Mesodermal cell (in vitro differentiated cells): ENCODE measurements at regions not wholly inside any gene's neighbourhood (a gene's known extent, or its start where the extent isn't known, plus 50 kb on each side); places are given as distances from the start of the nearest gene placed in this dataset.
"Not testable (repeated sequence)": the region's sequence is repeated elsewhere in the genome, so short reads cannot be mapped to it uniquely, and the experiment has no call there.

ENCODE experiments used
- H3K27ac ChIP-seq: 2 replicates; pipeline ENCODE4 v1.7.0; 2013; ENCODE audit warnings: mild to moderate bottlenecking, low read depth, low read length, moderate library complexity; ENCODE audit not compliant: severe bottlenecking
- H3K36me3 ChIP-seq: 2 replicates; pipeline ENCODE4 v1.7.1; 2013; ENCODE audit warnings: mild to moderate bottlenecking, low read length, moderate library complexity; ENCODE audit not compliant: control insufficient read depth, insufficient read depth
- H3K4me1 ChIP-seq: one replicate; pipeline ENCODE4 v1.7.1; 2013; ENCODE audit warnings: mild to moderate bottlenecking, low read length; ENCODE audit not compliant: insufficient read depth, control insufficient read depth, poor library complexity, severe bottlenecking
- H3K4me3 ChIP-seq: 2 replicates; pipeline ENCODE4 v1.7.0; 2013; ENCODE audit warnings: low read length, control low read depth, mild to moderate bottlenecking; ENCODE audit not compliant: insufficient read depth, poor library complexity, severe bottlenecking; ENCODE audit errors: extremely low read depth
- H3K9me3 ChIP-seq: 2 replicates; pipeline ENCODE4 v1.7.1; 2013; ENCODE audit warnings: mild to moderate bottlenecking, low read length, moderate library complexity; ENCODE audit not compliant: control insufficient read depth
- WGBS, 2 experiments: methylation state at CpG; one replicate each; pipeline ENCODE4 v1.1.5; 2013; ENCODE audit warnings: missing lambda C conversion rate in 2 of 2; ENCODE audit not compliant: insufficient coverage in 2 of 2; 5-methylcytosine and 5-hydroxymethylcytosine counted together

GRCh38 chr6:74181471-74181870, 485.5 kb downstream of the CD109 start:
- no peaks in the 10 kb centered on the region for H3K36me3 ChIP-seq
- H3K4me1 ChIP-seq = no peaks in the 10 kb centered on the region
- H3K9me3 ChIP-seq = no peaks in the 10 kb centered on the region
- no peak overlapping the region for H3K4me3 ChIP-seq
- H3K27ac ChIP-seq = no peak overlapping the region

DNA sequence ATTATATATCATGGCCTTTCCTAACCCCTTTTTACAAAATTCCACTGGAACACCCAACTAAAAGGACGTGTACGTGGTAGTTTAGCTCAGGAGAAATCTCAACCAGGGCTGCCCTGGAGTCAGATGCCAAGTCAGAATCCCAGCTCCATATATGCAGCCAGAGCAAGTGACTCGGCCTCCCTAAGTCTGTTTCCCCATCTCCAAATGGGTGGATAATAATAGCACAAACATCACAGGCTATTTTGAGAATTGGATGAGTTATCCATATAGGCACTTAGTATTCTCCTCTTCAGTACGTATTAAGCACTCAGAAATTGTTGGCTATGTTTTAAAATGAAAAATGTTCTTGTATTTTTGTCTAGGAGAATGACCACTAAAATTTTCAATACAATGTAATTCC, 481.5 kb downstream of the CD109 start:
- Histone ChIP-seq H3K4me3 (no peak overlapping the region), H3K9me3 (no peaks in the 10 kb centered on the region)
- WGBS, 2 experiments = 100% methylated on average over 2 of the region's 4 CpGs; no CpG with 5 or more reads in 1 of the 2 experiments

GRCh38 chr6:74170550-74170949, 474.5 kb downstream of the CD109 start:
- H3K9me3 ChIP-seq, H3K36me3 ChIP-seq, H3K4me1 ChIP-seq, H3K4me3 ChIP-seq, H3K27ac ChIP-seq: not testable (repeated sequence)
- no CpG with 5 or more reads among the region's 2 CpGs for WGBS, 2 experiments

More for the DNA sequence above, 481.5 kb downstream of the CD109 start:
- Histone ChIP-seq H3K27ac (no peak overlapping the region), H3K36me3 (no peaks in the 10 kb centered on the region), H3K4me1 (no peaks in the 10 kb centered on the region)

- Histone ChIP-seq H3K9me3 (no peaks in the 10 kb centered on the region), H3K27ac (no peak overlapping the region), H3K4me3 (no peak overlapping the region), H3K4me1 (no peaks in the 10 kb centered on the region), H3K36me3 (no peaks in the 10 kb centered on the region)
- 57 to 60% methylated on average over 1 of the region's 2 CpGs for WGBS, 2 experiments
Measured at GRCh38 chr6:74170118-74170517, 474.1 kb downstream of the CD109 start.

DNA sequence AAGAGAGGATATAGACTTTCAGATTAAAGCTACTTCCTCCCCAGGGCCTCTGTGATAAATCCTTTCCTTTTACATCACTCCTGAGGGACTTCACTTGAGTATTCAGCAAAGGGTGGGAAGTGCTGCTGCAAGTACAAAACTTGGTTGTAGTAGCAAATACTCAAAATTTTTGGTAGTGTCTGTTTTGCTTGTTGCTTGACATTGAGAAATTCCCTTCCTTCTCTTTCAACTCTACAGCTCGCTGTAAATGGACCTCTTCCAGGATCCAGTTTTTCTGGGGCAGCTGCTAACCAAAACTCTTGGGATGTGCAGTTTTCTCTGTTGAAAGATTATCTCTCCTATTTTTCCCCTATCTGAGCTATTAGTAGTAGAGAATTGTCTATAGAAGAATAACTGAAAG, 472.0 kb downstream of the CD109 start:
- Histone ChIP-seq H3K4me3 (no peak overlapping the region), H3K36me3 (no peaks in the 10 kb centered on the region), H3K9me3 (no peaks in the 10 kb centered on the region), H3K4me1 (no peaks in the 10 kb centered on the region), H3K27ac (no peak overlapping the region)
- WGBS, 2 experiments = no CpG with 5 or more reads among the region's 1 CpG

GRCh38 chr6:74167511-74167910, 471.5 kb downstream of the CD109 start:
- Histone ChIP-seq H3K9me3 (no peaks in the 10 kb centered on the region), H3K36me3 (no peaks in the 10 kb centered on the region), H3K4me3 (no peak overlapping the region), H3K4me1 (no peaks in the 10 kb centered on the region), H3K27ac (no peak overlapping the region)
- 83% methylated on average over 1 of the region's 1 CpG; no CpG with 5 or more reads in 1 of the 2 experiments for WGBS, 2 experiments

GRCh38 chr6:74166849-74167248, 470.8 kb downstream of the CD109 start:
- no peaks in the 10 kb centered on the region for H3K9me3 ChIP-seq
- H3K36me3 ChIP-seq = no peaks in the 10 kb centered on the region
- WGBS, 2 experiments = 80 to 100% methylated on average over 1 of the region's 2 CpGs
- H3K27ac ChIP-seq = no peak overlapping the region
- no peaks in the 10 kb centered on the region for H3K4me1 ChIP-seq
- H3K4me3 ChIP-seq = no peak overlapping the region

DNA sequence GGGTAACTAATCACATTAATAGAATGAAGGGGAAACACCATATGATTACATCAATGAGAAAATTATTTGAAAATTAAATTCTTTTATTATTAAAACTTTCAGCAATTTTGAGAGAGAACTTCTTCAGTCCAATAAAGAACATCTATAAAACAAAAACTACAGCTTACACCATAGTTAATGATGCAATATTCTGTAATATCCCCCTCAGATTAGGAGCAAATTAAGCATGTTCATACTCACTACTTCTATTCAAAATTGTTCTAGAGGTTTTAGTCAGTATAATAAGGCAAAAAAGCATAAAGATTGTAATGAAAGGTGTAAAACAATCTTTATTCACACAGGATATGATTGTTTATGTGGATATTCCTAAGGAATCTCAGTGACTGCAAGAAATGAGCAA, 465.4 kb downstream of the CD109 start:
- Histone ChIP-seq H3K36me3 (no peaks in the 10 kb centered on the region), H3K4me3 (no peak overlapping the region), H3K27ac (no peak overlapping the region), H3K9me3 (no peaks in the 10 kb centered on the region), H3K4me1 (no peaks in the 10 kb centered on the region)

- no peaks in the 10 kb centered on the region for H3K4me1 ChIP-seq
- no peaks in the 10 kb centered on the region for H3K36me3 ChIP-seq
- H3K9me3 ChIP-seq = no peaks in the 10 kb centered on the region
- no peak overlapping the region for H3K27ac ChIP-seq
- no CpG with 5 or more reads among the region's 3 CpGs for WGBS, 2 experiments
- no peak overlapping the region for H3K4me3 ChIP-seq
Measured at GRCh38 chr6:74152096-74152675, 456.2 kb downstream of the CD109 start.

- no peaks in the 10 kb centered on the region for H3K36me3 ChIP-seq
- H3K4me3 ChIP-seq = no peak overlapping the region
- H3K27ac ChIP-seq = no peak overlapping the region
- no peaks in the 10 kb centered on the region for H3K4me1 ChIP-seq
- no peaks in the 10 kb centered on the region for H3K9me3 ChIP-seq
Measured at GRCh38 chr6:74145931-74146330, 449.9 kb downstream of the CD109 start.

DNA sequence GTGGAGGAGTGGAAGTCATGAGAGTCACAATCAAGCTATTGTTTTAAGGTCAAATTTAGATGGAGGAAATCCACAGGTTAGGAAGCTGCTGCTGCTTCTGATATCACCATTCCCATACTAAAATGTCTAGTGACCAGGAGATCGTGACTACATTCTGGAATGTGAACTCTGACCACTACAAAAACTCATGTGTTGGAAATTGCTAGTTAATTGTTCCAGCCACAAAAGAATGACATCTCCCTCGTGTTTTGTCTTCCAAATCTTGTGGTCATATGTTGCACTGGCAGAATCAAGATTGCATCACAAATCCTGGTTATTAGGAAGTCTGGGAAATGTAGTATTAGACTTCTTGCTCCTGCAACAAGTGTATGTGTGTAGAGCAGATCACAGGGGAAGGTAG, 441.9 kb downstream of the CD109 start:
- H3K27ac ChIP-seq = no peak overlapping the region
- WGBS, 2 experiments = 60 to 67% methylated on average over 1 to 2 of the region's 2 CpGs

DNA sequence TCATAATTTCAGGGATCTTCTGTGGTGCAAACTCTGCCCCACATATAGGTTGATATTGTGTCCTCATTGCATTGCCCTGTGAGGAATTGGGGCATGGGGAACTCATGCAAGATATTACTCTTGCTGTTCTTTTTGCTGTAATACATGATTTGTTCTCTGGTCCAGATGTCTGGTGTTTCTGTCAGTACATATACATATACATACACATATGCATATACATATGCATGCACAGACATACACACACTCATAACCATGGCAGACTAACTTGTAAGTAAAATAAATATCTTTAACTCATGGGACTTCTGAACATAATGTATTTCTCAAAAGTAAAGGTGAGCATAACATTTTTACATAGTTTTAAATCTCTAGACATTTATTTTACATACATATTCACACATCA, 438.3 kb downstream of the CD109 start:
- no peak overlapping the region for H3K4me3 ChIP-seq
- H3K27ac ChIP-seq = no peak overlapping the region
- H3K36me3 ChIP-seq = no peaks in the 10 kb centered on the region
- no peaks in the 10 kb centered on the region for H3K9me3 ChIP-seq
- H3K4me1 ChIP-seq = no peaks in the 10 kb centered on the region

More for the DNA sequence above, 441.9 kb downstream of the CD109 start:
- Histone ChIP-seq H3K36me3 (no peaks in the 10 kb centered on the region), H3K4me1 (no peaks in the 10 kb centered on the region), H3K9me3 (no peaks in the 10 kb centered on the region), H3K4me3 (no peak overlapping the region)
